Endothelial cell of umbilical vein (primary cell): ENCODE measurements at regions not wholly inside any gene's neighbourhood (a gene's known extent, or its start where the extent isn't known, plus 50 kb on each side); places are given as distances from the start of the nearest gene placed in this dataset.

ENCODE experiments used
- BruUV-seq: library from RNA; stranded (reverse); fragments of 400-500 nt; replicated peaks from 2 replicates; lab custom pipeline; 2021; lab: Mats Ljungman, UMichigan
- CTCF ChIA-PET: fragments of 300-600, 350-600 bp; sonication (Branson Sonifier 250); formaldehyde crosslinking; loops from one replicate; lab custom pipeline; 2021; ENCODE audit warnings: antibody characterized with exemption, inconsistent platforms; lab: Charles Lee
- POLR2A ChIA-PET: fragments of 300-600, 350-600 bp; sonication (Branson Sonifier 250); formaldehyde crosslinking; loops from one replicate; lab custom pipeline; 2021; ENCODE audit warnings: antibody characterized with exemption, inconsistent platforms; lab: Charles Lee
- DNase-seq: peaks from one replicate; pipeline ENCODE4 v3.0.0-alpha.2; 2011; ENCODE audit warnings: low read depth, low spot score
- FAIRE-seq: peaks from 2 replicates; lab custom pipeline; 2011; peaks lifted over from hg19 to GRCh38; lab: Jason Lieb, UNC
- H2AFZ ChIP-seq: 2 replicates; pipeline ENCODE4 v1.6.0; 2012; ENCODE audit warnings: low read depth, low read length, control low read depth, inconsistent platforms
- H3K27ac ChIP-seq: 2 replicates; pipeline ENCODE4 v1.5.1; 2011; ENCODE audit warnings: low read depth, mild to moderate bottlenecking, control low read depth, low read length, moderate library complexity; ENCODE audit not compliant: insufficient read depth
- H3K27me3 ChIP-seq, 2 experiments: 2 replicates each; pipeline versions ENCODE4 v1.6.0 to v1.6.1; 2011; ENCODE audit warnings: low read length in 2 of 2, mixed read lengths in 1 of 2; ENCODE audit not compliant: control insufficient read depth in 2 of 2, insufficient read depth in 2 of 2
- H3K36me3 ChIP-seq, 2 experiments: 2 replicates in 1 of 2; 3 replicates in 1 of 2; pipeline ENCODE4 v1.5.1; 2011; ENCODE audit warnings: low read length in 2 of 2, mild to moderate bottlenecking in 1 of 2, moderate library complexity in 1 of 2; ENCODE audit not compliant: control insufficient read depth in 2 of 2, insufficient read depth in 2 of 2; ENCODE audit errors: extremely low read depth in 1 of 2
- H3K4me1 ChIP-seq: 3 replicates; pipeline ENCODE4 v1.5.1; 2011; ENCODE audit warnings: mild to moderate bottlenecking, low read length; ENCODE audit not compliant: control insufficient read depth, insufficient read depth; ENCODE audit errors: extremely low read depth
- H3K4me2 ChIP-seq: 2 replicates; pipeline ENCODE4 v1.6.1; 2011; ENCODE audit warnings: low read length, control low read depth, mixed read lengths; ENCODE audit not compliant: insufficient read depth
- H3K4me3 ChIP-seq, 3 experiments: fragments of 200-600 bp in 1 of 3; sonication (generic), shearing (Covaris generic) in 1 of 3; replicated peaks in 1 of 3; 2 replicates each; pipeline ENCODE4 v1.5.1; 2011 to 2016; ENCODE audit warnings: control low read depth in 3 of 3, low read length in 3 of 3, mild to moderate bottlenecking in 2 of 3, inconsistent platforms in 1 of 3, low read depth in 1 of 3, moderate library complexity in 1 of 3; ENCODE audit not compliant: insufficient read depth in 1 of 3
- H3K79me2 ChIP-seq: 2 replicates; pipeline ENCODE4 v1.6.0; 2012; ENCODE audit warnings: low read length, inconsistent platforms; ENCODE audit not compliant: control insufficient read depth, insufficient read depth
- H3K9ac ChIP-seq: replicated peaks from 2 replicates; pipeline ENCODE3; 2011; ENCODE audit warnings: low read length, control low read depth; ENCODE audit not compliant: insufficient read depth; ENCODE audit errors: extremely low read depth
- H3K9me1 ChIP-seq: replicated peaks from 3 replicates; pipeline ENCODE4 v1.6.0; 2011; ENCODE audit warnings: mild to moderate bottlenecking, low read length; ENCODE audit not compliant: control insufficient read depth, insufficient read depth; ENCODE audit errors: extremely low read depth
- H3K9me3 ChIP-seq: replicated peaks from 2 replicates; pipeline ENCODE4 v1.5.1; 2012; ENCODE audit warnings: low read length, inconsistent platforms; ENCODE audit not compliant: control insufficient read depth, insufficient read depth
- H4K20me1 ChIP-seq: replicated peaks from 2 replicates; pipeline ENCODE3; 2011; ENCODE audit warnings: mild to moderate bottlenecking, low read length; ENCODE audit not compliant: control insufficient read depth, insufficient read depth; ENCODE audit errors: extremely low read depth
- EZH2 ChIP-seq: IDR thresholded peaks from 2 replicates; pipeline ENCODE4 v1.6.1; 2012; ENCODE audit warnings: borderline replicate concordance, low read depth, mild to moderate bottlenecking, moderate library complexity, low read length, inconsistent platforms; ENCODE audit not compliant: severe bottlenecking
- FOS ChIP-seq: IDR thresholded peaks from 2 replicates; pipeline ENCODE4 v1.6.1; 2011; ENCODE audit warnings: mild to moderate bottlenecking, low read length, moderate library complexity, borderline replicate concordance; ENCODE audit not compliant: insufficient read depth
- GATA2 ChIP-seq: IDR thresholded peaks from 2 replicates; pipeline ENCODE4 v1.7.0; 2011; ENCODE audit warnings: low read depth, mild to moderate bottlenecking, moderate library complexity, mixed read lengths, low read length; ENCODE audit not compliant: insufficient read length, insufficient read depth
- JUN ChIP-seq: IDR thresholded peaks from 2 replicates; pipeline ENCODE4 v1.6.1; 2011; ENCODE audit warnings: borderline replicate concordance, low read depth; ENCODE audit not compliant: insufficient read length, insufficient read depth
- MYC ChIP-seq: IDR thresholded peaks from one replicate; pipeline ENCODE4 v1.6.1; 2011; ENCODE audit warnings: mild to moderate bottlenecking, low read depth, low read length
- POLR2A ChIP-seq: IDR thresholded peaks from 2 replicates; pipeline ENCODE4 v1.6.1; 2012; ENCODE audit warnings: low read depth, mild to moderate bottlenecking, control low read depth, low read length
- POLR2AphosphoS5 ChIP-seq: IDR thresholded peaks from 2 replicates; pipeline ENCODE4 v1.6.1; 2012; ENCODE audit warnings: low read depth, mild to moderate bottlenecking, control low read depth, low read length, moderate library complexity; ENCODE audit not compliant: insufficient read depth
- dilution Hi-C: fragments of 300-500 bp; cut with MboI; formaldehyde crosslinking; loops from one replicate; pipeline ENCODE4 v1.15.0; 2019; ENCODE audit warnings: low sequenced_read_pairs; ENCODE audit not compliant: extremely low pct_ligation_motif_present
- intact Hi-C: fragments of 100-400 bp; cut with micrococcal nuclease; formaldehyde crosslinking; loops from one replicate; pipeline ENCODE4 v1.10.0; 2022
- TF ChIP-seq, protein P1 (sequence below), 2 donors: IDR thresholded peaks; 1 replicate in 1 of 2; 2 replicates in 1 of 2; pipeline ENCODE4 v1.5.1; 2011; ENCODE audit warnings: low read length in 2 of 2, mild to moderate bottlenecking in 2 of 2, moderate library complexity in 2 of 2, control low read depth in 1 of 2, inconsistent platforms in 1 of 2, low read depth in 1 of 2; ENCODE audit not compliant: insufficient read depth in 1 of 2; ENCODE audit errors: extremely low read depth in 1 of 2
- TF ChIP-seq, protein P2 (sequence below): IDR thresholded peaks from 2 replicates; pipeline ENCODE4 v1.6.1; 2011; ENCODE audit not compliant: insufficient read depth, insufficient read length

DNA sequence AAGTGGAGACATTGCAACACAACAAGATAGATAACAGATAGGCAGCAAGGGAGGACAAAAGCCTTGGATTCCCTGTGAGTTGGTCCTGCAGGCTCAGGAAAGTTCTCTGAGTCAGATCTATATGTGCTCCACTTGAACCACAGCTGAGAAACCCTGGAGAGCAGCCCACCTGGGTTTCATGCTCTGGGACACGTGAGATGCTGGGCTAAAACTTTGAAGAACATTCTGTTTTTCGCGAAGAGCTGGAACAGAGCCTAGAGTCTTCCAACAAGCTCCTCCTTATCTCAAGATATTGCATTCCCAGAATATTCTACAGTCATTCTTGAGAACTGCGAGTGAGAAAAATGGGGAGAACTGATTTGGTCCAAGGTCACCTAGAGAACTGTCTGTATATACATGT is 583.0 kb upstream of the ROBO1 start:
- intact Hi-C loops = no loop called here
- Histone ChIP-seq H3K79me2 (no peaks in the 10 kb centered on the region), H3K36me3 (no peaks in the 10 kb centered on the region), H3K27me3 (no peaks in the 10 kb centered on the region), H3K4me2 (no peak overlapping the region), H4K20me1 (no peaks in the 10 kb centered on the region), H3K27ac (no peak overlapping the region), H3K4me1 (no peaks in the 10 kb centered on the region), H3K4me3 (no peak overlapping the region), H3K9me3 (no peaks in the 10 kb centered on the region), H2AFZ (no peak overlapping the region), H3K9me1 (no peaks in the 10 kb centered on the region), H3K9ac (no peak overlapping the region)
- FAIRE-seq (no peak), DNase-seq (no peak)
- POLR2A ChIA-PET = no interaction called here
- BruUV-seq = no TSS peak
- no peak for TF ChIP-seq POLR2A
- TF ChIP-seq, protein P1, sequence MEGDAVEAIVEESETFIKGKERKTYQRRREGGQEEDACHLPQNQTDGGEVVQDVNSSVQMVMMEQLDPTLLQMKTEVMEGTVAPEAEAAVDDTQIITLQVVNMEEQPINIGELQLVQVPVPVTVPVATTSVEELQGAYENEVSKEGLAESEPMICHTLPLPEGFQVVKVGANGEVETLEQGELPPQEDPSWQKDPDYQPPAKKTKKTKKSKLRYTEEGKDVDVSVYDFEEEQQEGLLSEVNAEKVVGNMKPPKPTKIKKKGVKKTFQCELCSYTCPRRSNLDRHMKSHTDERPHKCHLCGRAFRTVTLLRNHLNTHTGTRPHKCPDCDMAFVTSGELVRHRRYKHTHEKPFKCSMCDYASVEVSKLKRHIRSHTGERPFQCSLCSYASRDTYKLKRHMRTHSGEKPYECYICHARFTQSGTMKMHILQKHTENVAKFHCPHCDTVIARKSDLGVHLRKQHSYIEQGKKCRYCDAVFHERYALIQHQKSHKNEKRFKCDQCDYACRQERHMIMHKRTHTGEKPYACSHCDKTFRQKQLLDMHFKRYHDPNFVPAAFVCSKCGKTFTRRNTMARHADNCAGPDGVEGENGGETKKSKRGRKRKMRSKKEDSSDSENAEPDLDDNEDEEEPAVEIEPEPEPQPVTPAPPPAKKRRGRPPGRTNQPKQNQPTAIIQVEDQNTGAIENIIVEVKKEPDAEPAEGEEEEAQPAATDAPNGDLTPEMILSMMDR (IDR thresholded peaks at IDR 0.05; ENCODE audit: extremely low read depth in 1 of 2, insufficient read depth in 1 of 2, low read depth in 1 of 2, low read length in 2 of 2) = no peak
- TF ChIP-seq, protein P2, sequence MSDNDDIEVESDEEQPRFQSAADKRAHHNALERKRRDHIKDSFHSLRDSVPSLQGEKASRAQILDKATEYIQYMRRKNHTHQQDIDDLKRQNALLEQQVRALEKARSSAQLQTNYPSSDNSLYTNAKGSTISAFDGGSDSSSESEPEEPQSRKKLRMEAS = no peak
- TF ChIP-seq MYC = no peak
- no peak for TF ChIP-seq JUN
- TF ChIP-seq EZH2 = no peak
- TF ChIP-seq GATA2 = no peak
- no peak for TF ChIP-seq FOS
- no peak for TF ChIP-seq POLR2AphosphoS5
- CTCF ChIA-PET = no interaction called here
- dilution Hi-C loops = no loop called here
